GM18909 (cell line): ENCODE measurements at regions not wholly inside any gene's neighbourhood (a gene's known extent, or its start where the extent isn't known, plus 50 kb on each side); places are given as distances from the start of the nearest gene placed in this dataset.
"Not testable (repeated sequence)": the region's sequence is repeated elsewhere in the genome, so short reads cannot be mapped to it uniquely, and the experiment has no call there.

Source experiments
- ATAC-seq: cut with Tn5 transposase; IDR thresholded peaks from one replicate; pipeline ENCODE4 v1.9.1; 2021; ENCODE audit warnings: mild to moderate bottlenecking; ENCODE audit not compliant: unreplicated experiment, poor library complexity

GRCh38 chr16:60640038-60640437 lies 1396.2 kb downstream of the CDH8 start:
- no peak for ATAC-seq

- ATAC-seq: not testable (repeated sequence)
Measured at GRCh38 chr16:60636636-60637035, 1399.6 kb downstream of the CDH8 start.

GRCh38 chr16:60636117-60636516 lies 1400.1 kb downstream of the CDH8 start:
- ATAC-seq: no peak

- no peak for ATAC-seq
Measured at GRCh38 chr16:60635548-60635947, 1400.7 kb downstream of the CDH8 start.

GRCh38 chr16:60611844-60612243 lies 1424.4 kb downstream of the CDH8 start:
- ATAC-seq: no peak

- ATAC-seq: no peak
Measured at GRCh38 chr16:60608971-60609370, 1427.3 kb downstream of the CDH8 start.

GRCh38 chr16:60605652-60606051 lies 1430.6 kb downstream of the CDH8 start:
- ATAC-seq: not testable (repeated sequence)

- no peak for ATAC-seq
Measured at GRCh38 chr16:60605176-60605575, 1431.1 kb downstream of the CDH8 start.

GRCh38 chr16:60586493-60586892 lies 1449.7 kb downstream of the CDH8 start:
- ATAC-seq: no peak

DNA sequence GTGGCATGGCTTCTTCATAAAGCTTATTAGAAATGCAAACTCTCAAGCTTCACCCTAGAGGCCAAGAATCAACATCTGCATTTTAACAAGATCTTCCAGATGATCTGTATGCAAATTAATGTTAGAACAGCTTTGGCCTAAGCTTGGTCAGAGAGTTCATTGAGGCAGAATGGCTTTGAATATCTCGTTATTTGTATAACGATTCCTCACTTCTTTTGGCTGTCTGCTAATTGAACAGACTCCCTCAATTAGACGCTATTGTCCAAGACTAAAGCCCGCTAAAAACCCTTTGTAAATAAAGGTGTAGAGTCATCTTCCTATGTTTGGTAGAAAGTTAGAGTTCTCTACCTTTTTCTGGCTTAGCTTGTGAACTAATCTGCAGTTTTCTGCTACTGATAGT lies 1453.7 kb downstream of the CDH8 start:
- ATAC-seq: no peak

DNA sequence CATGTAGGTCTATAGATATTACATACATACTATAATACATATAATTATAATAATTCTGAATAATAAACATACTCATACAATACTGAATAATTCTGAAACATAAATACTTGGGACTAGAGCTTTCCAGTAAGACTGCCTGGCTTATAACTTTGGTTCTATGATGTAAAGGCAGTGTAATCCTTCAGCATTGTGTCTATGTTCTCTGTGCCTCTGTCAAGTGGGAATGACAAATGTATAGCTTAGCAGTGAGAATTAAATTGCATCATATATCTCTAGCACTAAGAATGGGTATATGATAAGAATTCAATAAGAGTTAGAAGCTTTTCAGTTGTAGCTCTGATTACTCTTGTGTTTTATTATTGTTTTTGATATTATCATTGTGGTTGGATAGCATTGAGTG lies 1469.3 kb downstream of the CDH8 start:
- ATAC-seq: no peak

GRCh38 chr16:60564588-60564987 lies 1471.7 kb downstream of the CDH8 start:
- no peak for ATAC-seq

GRCh38 chr16:60563166-60563565 lies 1473.1 kb downstream of the CDH8 start:
- ATAC-seq: no peak

GRCh38 chr16:60558936-60559335 lies 1477.3 kb downstream of the CDH8 start:
- no peak for ATAC-seq

DNA sequence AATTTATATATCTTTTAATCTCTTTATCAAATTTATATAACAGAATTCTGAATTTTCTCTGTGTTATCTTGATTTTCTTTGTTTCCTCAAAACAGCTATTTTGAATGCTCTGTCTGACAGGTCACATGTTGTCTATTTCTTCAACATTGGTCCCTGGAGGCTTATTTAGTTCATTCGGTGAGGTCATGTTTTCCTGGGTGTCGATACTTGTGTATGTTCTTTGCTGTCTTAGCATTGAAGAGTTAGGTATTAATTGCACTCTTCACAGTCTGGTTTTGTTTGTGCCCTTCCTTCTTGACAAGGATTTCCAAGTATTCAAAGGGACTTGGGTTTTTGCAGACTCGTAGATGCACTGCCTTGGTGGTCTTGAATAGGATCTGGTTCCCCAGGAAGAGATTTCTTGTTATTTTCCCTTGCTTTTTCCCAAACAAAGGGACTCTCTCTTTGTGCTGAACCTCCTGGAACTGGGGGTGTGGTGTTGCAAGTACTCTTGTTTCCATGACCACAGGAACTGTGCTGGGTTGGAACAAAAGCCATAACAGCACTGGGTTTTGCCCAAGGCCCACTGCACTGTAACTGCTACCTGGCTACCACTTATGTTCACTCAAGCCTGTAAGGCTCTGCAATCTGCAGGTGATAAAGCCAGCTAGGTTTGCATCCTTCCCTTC lies 1483.0 kb downstream of the CDH8 start:
- no peak for ATAC-seq

GRCh38 chr16:60541535-60541934 lies 1494.7 kb downstream of the CDH8 start:
- ATAC-seq: no peak

DNA sequence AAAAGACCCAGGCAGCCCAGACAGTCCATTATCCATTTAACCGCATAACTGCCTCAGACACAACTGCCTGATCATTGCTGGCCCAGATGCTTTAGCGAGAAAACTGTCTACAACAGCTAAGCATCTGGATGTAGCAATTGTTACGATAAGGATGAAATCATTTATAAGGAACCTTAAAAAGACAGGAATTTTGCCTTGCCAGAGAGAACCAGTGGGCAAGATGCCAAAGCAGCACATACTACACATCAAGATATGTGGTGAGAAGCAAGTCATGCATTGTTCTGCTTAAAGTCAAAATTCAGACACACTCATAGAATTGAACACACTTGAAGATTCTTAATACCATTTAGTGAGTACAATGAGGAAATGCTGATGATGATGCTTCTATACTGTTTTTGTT lies 1525.3 kb downstream of the CDH8 start:
- no peak for ATAC-seq

DNA sequence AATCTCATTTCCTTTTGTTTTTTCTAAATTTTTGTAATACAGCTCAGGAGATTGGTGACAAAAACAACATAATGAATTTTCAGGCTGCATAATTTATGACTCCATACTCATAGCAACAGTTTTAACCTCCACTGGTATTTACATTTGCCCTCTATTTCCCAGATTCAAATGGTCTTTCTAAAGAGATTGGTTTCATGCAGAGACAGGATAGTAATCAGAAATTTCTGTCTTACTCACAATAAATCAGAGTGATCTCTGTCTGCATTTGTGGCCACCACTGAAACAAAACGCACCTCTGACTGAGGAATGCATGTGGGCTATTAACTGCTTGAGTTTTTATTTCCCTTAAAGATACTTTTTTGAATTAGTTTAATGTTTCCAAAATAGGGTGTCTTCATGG lies 1526.0 kb downstream of the CDH8 start:
- ATAC-seq: no peak

GRCh38 chr16:60491273-60491672 lies 1545.0 kb downstream of the CDH8 start:
- ATAC-seq: no peak

DNA sequence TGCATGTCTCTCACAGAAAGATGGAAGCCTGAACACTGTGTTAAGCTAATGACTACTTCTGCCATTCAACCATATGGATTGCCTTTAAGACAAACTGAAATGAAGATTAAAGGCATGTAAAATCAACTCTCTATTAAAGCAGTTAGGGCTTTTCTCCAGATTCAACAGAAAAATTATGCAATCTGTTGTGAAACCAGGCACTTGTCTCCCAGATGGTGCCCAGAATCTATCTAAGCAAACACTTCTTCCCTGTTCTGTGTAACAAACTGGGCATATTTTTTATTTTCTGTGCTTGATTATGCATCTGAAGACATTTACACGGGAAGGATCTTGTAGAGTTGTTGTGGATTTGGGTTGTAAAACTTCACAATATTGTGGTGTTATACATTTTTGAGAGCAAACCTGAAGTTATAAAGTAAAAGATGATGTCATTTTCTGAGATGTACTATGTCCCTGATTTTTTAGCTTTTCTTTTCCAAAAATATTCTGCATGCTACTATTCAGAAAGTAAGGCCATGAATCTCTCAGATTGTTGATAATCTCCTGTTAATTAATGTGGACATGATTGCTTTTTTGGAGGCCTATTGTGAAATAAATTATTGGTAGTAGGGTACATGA lies 1550.3 kb downstream of the CDH8 start:
- ATAC-seq: no peak

DNA sequence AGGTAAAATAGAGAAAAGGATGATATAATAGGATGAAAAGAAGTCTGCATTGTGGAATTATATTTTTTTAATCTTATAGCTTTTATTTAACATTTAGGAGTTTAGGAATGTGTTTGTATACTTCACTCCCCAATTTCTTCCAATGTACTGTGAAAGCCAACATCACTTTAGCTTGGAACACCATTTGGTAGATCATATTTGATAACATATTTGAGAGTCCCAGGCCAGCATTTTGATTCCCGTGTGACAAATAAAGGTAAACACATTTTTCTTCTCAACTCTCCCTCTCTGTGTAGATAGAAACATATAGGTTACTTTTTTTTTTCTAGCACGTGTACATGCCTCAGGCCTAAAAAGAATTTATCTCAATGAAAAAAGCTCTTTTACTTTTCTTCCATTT lies 1551.3 kb downstream of the CDH8 start:
- ATAC-seq: no peak

- ATAC-seq: no peak
Measured at GRCh38 chr16:60481591-60481990, 1554.6 kb downstream of the CDH8 start.
